DOHH2 (cell line): ENCODE measurements at regions not wholly inside any gene's neighbourhood (a gene's known extent, or its start where the extent isn't known, plus 50 kb on each side); places are given as distances from the start of the nearest gene placed in this dataset.

Source experiments
- CTCF ChIP-seq: fragments of 200-600 bp; sonication (generic); IDR thresholded peaks from one replicate; pipeline ENCODE4 v1.5.1; 2014; ENCODE audit warnings: antibody characterized with exemption, mild to moderate bottlenecking, low read depth, low read length; ENCODE audit not compliant: poor library complexity, severe bottlenecking
- EZH2phosphoT487 ChIP-seq: fragments of 200-600 bp; sonication (generic); IDR thresholded peaks from 2 replicates; pipeline ENCODE4 v1.6.1; 2017; ENCODE audit warnings: borderline replicate concordance, mild to moderate bottlenecking, antibody characterized with exemption, low read length, moderate library complexity, mixed read lengths

DNA sequence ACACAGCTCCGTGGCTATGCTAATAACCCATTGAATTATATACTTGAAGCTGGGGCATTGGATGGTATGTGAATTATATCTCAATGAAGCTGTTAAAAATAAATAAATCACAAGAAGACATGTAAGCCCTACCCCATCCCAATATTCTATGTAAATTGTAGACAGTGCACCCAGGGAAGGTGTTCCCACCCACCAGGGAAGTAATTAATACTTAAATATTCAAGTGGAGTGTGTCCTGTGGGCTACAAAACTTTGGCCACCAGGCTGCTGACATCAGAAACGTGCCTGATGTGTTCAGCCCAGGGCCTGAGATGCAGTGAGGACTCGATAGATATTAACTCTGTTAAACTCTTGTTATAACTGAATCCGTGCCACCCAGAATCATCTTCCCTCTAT, 240.4 kb upstream of the RREB1 start:
- TF ChIP-seq CTCF, result no peak
- TF ChIP-seq EZH2phosphoT487, result no peak
